ENCODE measurements at regions not wholly inside any gene's neighbourhood (a gene's known extent, or its start where the extent isn't known, plus 50 kb on each side); places are given as distances from the start of the nearest gene placed in this dataset.

DNA sequence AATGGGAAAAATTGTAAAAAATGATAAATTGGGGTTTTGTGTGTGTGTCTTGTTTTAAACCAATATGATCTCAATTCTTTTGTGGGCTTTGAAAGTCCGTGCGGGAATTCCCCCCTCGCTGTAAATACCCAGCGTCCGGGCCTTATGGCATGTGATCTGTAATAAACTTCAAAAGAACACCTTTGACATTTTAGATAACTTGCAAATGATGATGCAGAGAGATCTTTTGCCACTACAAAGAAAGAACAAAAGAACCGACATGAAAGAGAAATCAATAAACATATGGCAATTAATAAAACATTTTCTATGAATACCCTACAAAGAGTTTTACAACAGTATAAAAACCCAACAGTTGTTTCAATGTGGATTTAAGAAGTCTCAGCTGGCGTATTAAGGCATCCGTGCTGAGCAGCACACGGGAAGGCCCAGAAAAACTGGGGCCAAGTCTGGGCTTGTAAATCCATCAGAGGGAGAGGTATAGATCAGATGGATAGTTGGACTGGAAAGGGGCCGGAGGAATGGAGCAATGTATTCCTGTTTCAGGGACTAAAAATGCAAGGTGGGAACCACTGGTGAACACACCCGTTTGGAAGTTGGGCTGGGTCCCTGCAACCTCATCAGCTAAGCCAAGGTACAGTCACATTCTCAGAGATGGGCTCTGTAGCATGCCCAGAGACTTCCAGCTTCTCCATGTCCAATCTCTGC lies 115.2 kb downstream of the IRX5 start:
- Histone ChIP-seq H3K4me1 (ENCODE audit: low read depth) (no peaks in the 10 kb centered on the region), H3K9me3 (no peaks in the 10 kb centered on the region), H3K36me3 (ENCODE audit: low read depth) (no peaks in the 10 kb centered on the region), H3K4me3 (no peak overlapping the region)
- no peak for TF ChIP-seq CTCF (IDR thresholded peaks at IDR 0.05)
- intact Hi-C loops (cut with DNase I, micrococcal nuclease) = no loop called here
- ATAC-seq = no peak
- no peak for DNase-seq

DNA sequence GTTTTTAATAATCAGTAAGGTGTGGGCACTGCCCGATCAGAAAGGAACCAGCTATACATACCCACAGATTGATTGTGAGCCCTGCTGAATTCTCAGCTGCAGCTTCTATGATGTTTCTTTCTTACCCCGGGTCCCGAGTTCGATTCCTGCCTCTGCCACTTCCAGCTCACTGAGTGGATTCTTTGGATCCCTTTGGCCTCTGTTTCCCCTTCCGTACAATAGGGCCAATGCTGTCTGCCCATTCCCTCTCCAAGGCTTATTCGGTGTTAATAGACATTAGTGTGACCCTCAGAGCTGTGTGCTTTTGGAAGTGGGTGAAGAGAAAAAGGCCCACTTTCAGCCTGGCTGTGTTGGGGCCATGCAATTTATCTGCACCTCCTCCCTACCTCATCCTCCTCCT lies 115.8 kb downstream of the IRX5 start:
- intact Hi-C loops (cut with DNase I, micrococcal nuclease) = no loop called here
- H3K4me3 ChIP-seq = no peak overlapping the region
- no peak for TF ChIP-seq CTCF (IDR thresholded peaks at IDR 0.05)
- no peaks in the 10 kb centered on the region for H3K4me1 ChIP-seq (ENCODE audit: low read depth)
- H3K9me3 ChIP-seq = no peaks in the 10 kb centered on the region
- DNase-seq = no peak
- no peaks in the 10 kb centered on the region for H3K36me3 ChIP-seq (ENCODE audit: low read depth)
- no peak for ATAC-seq

GRCh38 chr16:55046916-55047315 lies 116.3 kb downstream of the IRX5 start:
- H3K9me3 ChIP-seq = no peaks in the 10 kb centered on the region
- TF ChIP-seq CTCF (IDR thresholded peaks at IDR 0.05) = no peak
- intact Hi-C loops (cut with DNase I, micrococcal nuclease) = no loop called here
- no peaks in the 10 kb centered on the region for H3K4me1 ChIP-seq (ENCODE audit: low read depth)
- DNase-seq (no peak), ATAC-seq (no peak)
- H3K36me3 ChIP-seq (ENCODE audit: low read depth) = no peaks in the 10 kb centered on the region
- H3K4me3 ChIP-seq = no peak overlapping the region

GRCh38 chr16:55047331-55047730 lies 116.7 kb downstream of the IRX5 start:
- DNase-seq = no peak
- no peaks in the 10 kb centered on the region for H3K4me1 ChIP-seq (ENCODE audit: low read depth)
- ATAC-seq = no peak
- intact Hi-C loops (cut with DNase I, micrococcal nuclease) = no loop called here
- TF ChIP-seq CTCF (IDR thresholded peaks at IDR 0.05) = no peak
- no peaks in the 10 kb centered on the region for H3K36me3 ChIP-seq (ENCODE audit: low read depth)
- H3K9me3 ChIP-seq = no peaks in the 10 kb centered on the region
- H3K4me3 ChIP-seq = no peak overlapping the region

- no peaks in the 10 kb centered on the region for H3K4me1 ChIP-seq (ENCODE audit: low read depth)
- intact Hi-C loops (cut with DNase I, micrococcal nuclease) = no loop called here
- no peak for ATAC-seq
- TF ChIP-seq CTCF (IDR thresholded peaks at IDR 0.05) = no peak
- H3K36me3 ChIP-seq (ENCODE audit: low read depth) = no peaks in the 10 kb centered on the region
- no peak overlapping the region for H3K4me3 ChIP-seq
- H3K9me3 ChIP-seq = no peaks in the 10 kb centered on the region
- DNase-seq = no peak
Observed at GRCh38 chr16:55047903-55048497, 117.3 kb downstream of the IRX5 start.
